NB4 (cell line): ENCODE measurements at regions not wholly inside any gene's neighbourhood (a gene's known extent, or its start where the extent isn't known, plus 50 kb on each side); places are given as distances from the start of the nearest gene placed in this dataset.

Experiments
- DNase-seq: peaks from one replicate; pipeline ENCODE4 v3.0.0; 2010; ENCODE audit warnings: low read depth
- H3K4me3 ChIP-seq: one replicate; pipeline ENCODE4 v1.5.1; 2011; ENCODE audit warnings: mild to moderate bottlenecking, low read depth, low read length, moderate library complexity
- MYC ChIP-seq: IDR thresholded peaks from 2 replicates; pipeline ENCODE4 v1.6.1; 2011; ENCODE audit warnings: low read depth, low read length
- POLR2A ChIP-seq: IDR thresholded peaks from 2 replicates; pipeline ENCODE4 v1.6.1; 2011; ENCODE audit warnings: mild to moderate bottlenecking; ENCODE audit not compliant: insufficient read length; ENCODE audit errors: extremely low read depth
- TF ChIP-seq, protein P1 (sequence below): IDR thresholded peaks from one replicate; pipeline ENCODE4 v1.5.1; 2012; ENCODE audit warnings: low read depth, low read length
- TF ChIP-seq, protein P2 (sequence below): IDR thresholded peaks from 2 replicates; pipeline ENCODE4 v1.6.1; 2011; ENCODE audit warnings: low read depth, low read length

DNA sequence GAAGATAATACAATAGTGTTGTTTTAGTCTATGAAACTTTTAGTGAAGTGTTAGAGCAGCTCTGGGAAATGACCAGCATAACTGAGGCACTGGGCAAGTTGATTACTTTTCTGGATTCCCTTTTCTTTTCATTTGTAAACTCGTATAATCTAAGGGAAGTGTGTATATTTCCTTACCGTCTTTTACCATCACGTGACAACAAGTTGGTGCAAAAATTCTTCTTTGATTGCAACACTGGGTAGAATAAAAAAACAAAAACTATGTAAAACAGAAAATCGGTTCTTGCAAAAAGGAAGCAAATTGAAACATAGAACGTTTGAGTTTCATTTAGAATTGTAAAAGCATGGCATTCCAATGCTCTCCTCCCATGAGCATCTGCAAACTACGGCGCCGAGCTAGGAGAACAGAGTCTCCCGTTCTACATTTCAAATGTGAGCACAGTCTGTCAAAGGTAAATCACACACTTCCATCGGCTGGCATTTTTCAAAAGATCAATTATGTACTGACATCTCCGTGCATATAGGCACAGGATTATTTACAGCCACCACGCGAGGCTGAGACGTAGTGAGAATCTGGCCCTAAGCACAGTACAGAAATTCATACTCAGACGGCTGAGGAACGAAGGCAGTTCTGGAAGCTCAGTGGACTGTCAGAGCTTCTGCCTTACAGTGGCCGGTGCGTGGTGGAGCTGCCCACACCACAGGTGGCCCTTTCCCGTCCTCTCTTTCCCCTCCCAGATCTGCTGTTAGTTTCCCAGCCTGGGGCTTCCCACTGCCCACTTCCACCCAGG is 314.0 kb downstream of the BMP7 start:
- TF ChIP-seq, protein P1, sequence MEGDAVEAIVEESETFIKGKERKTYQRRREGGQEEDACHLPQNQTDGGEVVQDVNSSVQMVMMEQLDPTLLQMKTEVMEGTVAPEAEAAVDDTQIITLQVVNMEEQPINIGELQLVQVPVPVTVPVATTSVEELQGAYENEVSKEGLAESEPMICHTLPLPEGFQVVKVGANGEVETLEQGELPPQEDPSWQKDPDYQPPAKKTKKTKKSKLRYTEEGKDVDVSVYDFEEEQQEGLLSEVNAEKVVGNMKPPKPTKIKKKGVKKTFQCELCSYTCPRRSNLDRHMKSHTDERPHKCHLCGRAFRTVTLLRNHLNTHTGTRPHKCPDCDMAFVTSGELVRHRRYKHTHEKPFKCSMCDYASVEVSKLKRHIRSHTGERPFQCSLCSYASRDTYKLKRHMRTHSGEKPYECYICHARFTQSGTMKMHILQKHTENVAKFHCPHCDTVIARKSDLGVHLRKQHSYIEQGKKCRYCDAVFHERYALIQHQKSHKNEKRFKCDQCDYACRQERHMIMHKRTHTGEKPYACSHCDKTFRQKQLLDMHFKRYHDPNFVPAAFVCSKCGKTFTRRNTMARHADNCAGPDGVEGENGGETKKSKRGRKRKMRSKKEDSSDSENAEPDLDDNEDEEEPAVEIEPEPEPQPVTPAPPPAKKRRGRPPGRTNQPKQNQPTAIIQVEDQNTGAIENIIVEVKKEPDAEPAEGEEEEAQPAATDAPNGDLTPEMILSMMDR, result no peak
- TF ChIP-seq POLR2A (no peak), MYC (no peak)
- TF ChIP-seq, protein P2, sequence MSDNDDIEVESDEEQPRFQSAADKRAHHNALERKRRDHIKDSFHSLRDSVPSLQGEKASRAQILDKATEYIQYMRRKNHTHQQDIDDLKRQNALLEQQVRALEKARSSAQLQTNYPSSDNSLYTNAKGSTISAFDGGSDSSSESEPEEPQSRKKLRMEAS, result no peak
- DNase-seq, result no peak
- no peak overlapping the region for H3K4me3 ChIP-seq

DNA sequence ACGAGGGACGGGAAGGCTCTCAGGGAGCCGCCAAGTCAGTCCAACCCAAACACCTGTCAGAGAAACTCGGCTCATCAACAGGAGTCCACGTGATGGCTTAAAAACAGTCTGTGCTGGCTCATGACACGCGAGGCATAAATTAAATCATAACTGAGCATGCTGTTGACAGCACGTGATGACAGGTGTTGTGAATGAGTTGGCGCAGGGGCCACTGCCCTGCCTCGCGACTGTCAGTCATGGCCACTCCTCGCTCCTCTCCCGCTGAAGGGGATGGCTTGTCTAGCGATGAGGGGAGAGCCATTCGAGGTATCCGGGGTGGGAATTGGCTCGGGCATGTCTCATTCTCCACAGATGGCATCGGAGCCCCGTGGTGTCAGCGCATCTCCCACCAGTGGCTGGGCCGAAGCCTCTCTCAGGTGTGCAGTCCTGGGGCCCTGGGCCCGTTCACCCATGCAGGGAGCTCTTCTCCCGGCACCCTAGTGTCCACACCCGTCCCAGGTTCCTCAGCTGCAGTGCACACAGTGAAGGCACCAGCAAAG is 313.3 kb downstream of the BMP7 start:
- DNase-seq, result no peak
- no peak for TF ChIP-seq MYC
- TF ChIP-seq, protein P1, result no peak
- no peak for TF ChIP-seq POLR2A
- TF ChIP-seq, protein P2, result no peak
- H3K4me3 ChIP-seq, result no peak overlapping the region

DNA sequence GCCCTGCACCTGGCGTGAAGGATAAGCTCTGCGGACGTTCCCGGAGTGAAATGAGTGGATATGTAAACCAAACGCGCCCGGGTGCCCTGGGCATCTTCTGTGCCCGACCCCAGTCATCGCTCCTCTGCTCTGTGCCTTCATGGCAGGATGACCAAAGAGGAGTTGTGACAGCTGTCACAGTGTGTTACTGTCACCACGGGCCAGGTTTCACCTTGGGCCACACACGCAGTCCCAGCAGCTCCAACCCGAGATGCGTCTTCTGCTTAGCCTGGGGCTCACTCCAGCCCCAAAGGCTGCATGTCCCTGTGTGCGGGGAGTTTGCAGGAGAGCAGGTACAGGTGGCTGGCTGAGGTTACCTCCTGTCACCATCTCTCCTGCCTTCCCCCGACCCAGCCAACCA is 311.6 kb downstream of the BMP7 start:
- no peak overlapping the region for H3K4me3 ChIP-seq
- TF ChIP-seq POLR2A (no peak), MYC (no peak)
- TF ChIP-seq, protein P1, result no peak
- TF ChIP-seq, protein P2, result no peak
- no peak for DNase-seq

DNA sequence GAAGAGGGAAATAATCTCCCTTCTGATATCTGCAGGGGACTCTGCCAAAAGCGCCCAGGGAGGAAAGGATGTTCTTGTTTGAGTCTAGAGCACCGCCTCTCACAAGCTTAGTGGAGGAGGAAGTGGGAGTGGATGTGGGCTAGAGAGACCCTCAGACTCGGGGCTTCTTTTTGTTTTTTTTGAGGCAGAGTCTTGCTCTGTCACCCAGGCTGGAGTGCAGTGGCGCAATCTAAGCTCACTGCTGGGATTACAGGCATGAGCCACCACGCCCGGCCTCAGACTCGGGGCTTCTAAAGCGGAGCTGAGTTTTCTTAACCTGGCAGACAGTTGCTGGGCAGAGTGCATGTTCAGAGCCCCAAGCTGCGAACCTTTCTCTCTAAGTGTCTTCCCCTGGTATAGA is 310.8 kb downstream of the BMP7 start:
- peak; percentile 84 for DNase-seq
- no peak overlapping the region for H3K4me3 ChIP-seq
- TF ChIP-seq, protein P1, result no peak
- TF ChIP-seq MYC (no peak), POLR2A (no peak)
- TF ChIP-seq, protein P2, result no peak

DNA sequence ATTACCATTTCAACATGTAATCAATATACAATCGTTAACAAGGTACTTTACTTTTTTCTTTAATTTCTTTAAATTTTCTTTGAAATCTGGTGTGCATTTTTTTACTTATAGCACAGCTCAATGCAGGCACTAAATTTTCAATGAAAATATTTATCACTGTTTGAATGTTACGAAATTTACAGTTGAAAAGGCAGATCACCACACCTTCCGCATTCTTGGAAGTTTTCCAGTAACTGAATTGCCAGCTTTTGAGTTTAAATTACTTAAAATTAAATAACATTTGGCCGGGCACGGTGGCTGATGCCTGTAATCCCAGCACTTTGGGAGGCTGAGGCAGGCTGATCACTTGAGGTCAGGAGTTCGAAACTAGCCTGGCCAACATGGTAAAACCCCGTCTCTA is 309.9 kb downstream of the BMP7 start:
- no peak for TF ChIP-seq MYC
- TF ChIP-seq, protein P2, result no peak
- no peak for TF ChIP-seq POLR2A
- TF ChIP-seq, protein P1, result no peak
- no peak overlapping the region for H3K4me3 ChIP-seq
- no peak for DNase-seq
